Small intestine (tissue), 7 donors: ENCODE measurements at regions not wholly inside any gene's neighbourhood (a gene's known extent, or its start where the extent isn't known, plus 50 kb on each side); places are given as distances from the start of the nearest gene placed in this dataset.
"Not testable (repeated sequence)": the region's sequence is repeated elsewhere in the genome, so short reads cannot be mapped to it uniquely, and the experiment has no call there.

ENCODE experiments used
- DNase-seq, 2 donors: peaks; one replicate each; pipeline versions ENCODE4 v3.0.0 to v3.0.0-alpha.2; 2013
- FAIRE-seq: peaks from 2 replicates; lab custom pipeline; 2012; peaks lifted over from hg19 to GRCh38; lab: Jason Lieb, UNC
- H3K27ac ChIP-seq, 3 donors: one replicate each; pipeline ENCODE4 v1.5.1; 2013; ENCODE audit warnings: low read length in 2 of 3, mild to moderate bottlenecking in 2 of 3, control low read depth in 1 of 3, inconsistent platforms in 1 of 3, low read depth in 1 of 3, moderate library complexity in 1 of 3
- H3K27me3 ChIP-seq, 3 donors: one replicate each; pipeline ENCODE4 v1.6.1; 2013; ENCODE audit warnings: low read length in 3 of 3, inconsistent platforms in 1 of 3; ENCODE audit not compliant: control insufficient read depth in 3 of 3, insufficient read depth in 3 of 3
- H3K36me3 ChIP-seq, 3 donors: one replicate each; pipeline ENCODE4 v1.6.1; 2013; ENCODE audit warnings: low read length in 3 of 3, inconsistent platforms in 1 of 3, low read depth in 1 of 3, mild to moderate bottlenecking in 1 of 3, moderate library complexity in 1 of 3; ENCODE audit not compliant: control insufficient read depth in 3 of 3, insufficient read depth in 2 of 3
- H3K4me1 ChIP-seq, 3 donors: one replicate each; pipeline ENCODE4 v1.6.1; 2013; ENCODE audit warnings: low read length in 2 of 3, inconsistent platforms in 1 of 3, low read depth in 1 of 3, mild to moderate bottlenecking in 1 of 3, moderate library complexity in 1 of 3; ENCODE audit not compliant: control insufficient read depth in 3 of 3, insufficient read depth in 2 of 3
- H3K4me3 ChIP-seq, 3 donors: one replicate each; pipeline ENCODE4 v1.5.1; 2013; ENCODE audit warnings: low read length in 3 of 3, control low read depth in 1 of 3, inconsistent platforms in 1 of 3, low read depth in 1 of 3, mild to moderate bottlenecking in 1 of 3, moderate library complexity in 1 of 3
- H3K9me3 ChIP-seq, 2 donors: one replicate each; pipeline ENCODE4 v1.6.1; 2013; ENCODE audit warnings: low read depth in 1 of 2, low read length in 1 of 2; ENCODE audit not compliant: control insufficient read depth in 2 of 2, insufficient read depth in 1 of 2
- WGBS, 3 donors: extraction: QIAGEN DNeasy Blood & Tissue Kit; methylation state at CpG; one replicate each; pipeline ENCODE4 v1.1.7; 2013; 5-methylcytosine and 5-hydroxymethylcytosine counted together
- donor health status: healthy with polysubstance abuse.
- donor health status: control.
- donor health status: control.
- donor health status: Bipolar disorder and iron deficiency.
- donor health status: healthy.

DNA sequence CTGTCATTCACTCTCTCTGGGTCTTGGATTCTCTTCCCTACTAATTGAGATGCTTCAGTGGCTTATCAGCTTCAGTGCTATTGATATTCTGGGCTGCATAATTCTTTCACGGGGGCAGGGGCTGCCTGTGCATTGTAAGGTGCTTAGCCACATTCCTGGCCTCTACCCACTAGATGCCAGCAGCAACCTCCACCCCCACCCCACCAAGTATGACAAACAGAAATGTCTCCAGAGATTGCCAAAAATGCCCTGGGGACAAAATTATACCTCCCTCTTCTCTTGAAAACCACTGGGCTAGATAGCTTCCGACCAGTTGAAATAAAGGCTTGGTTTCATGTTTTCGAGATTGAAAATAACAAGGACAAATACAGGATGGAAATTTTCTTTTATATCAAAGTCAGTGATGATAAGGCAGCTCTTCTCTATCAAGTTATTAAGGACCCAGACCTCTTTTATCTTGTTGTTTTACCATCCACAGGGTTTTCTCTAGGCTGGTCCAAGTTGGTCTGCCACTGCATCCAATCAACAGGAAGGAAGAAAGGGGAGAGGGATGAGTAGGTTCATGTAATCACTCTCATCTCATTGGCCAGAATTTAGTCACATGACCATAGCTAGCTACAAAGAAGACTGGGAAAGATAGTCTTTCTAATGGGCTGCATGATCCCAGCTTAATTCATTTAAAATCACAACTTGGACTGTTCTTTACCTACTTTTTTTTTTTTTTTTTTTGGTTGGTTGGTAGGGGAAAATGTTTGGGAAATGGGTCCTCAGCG lies 92.1 kb upstream of the RANBP3L start:
- H3K4me3 ChIP-seq, result no peak overlapping the region
- no peaks in the 10 kb centered on the region for H3K36me3 ChIP-seq
- H3K27ac ChIP-seq, result no peak overlapping the region
- H3K9me3 ChIP-seq, result no peaks in the 10 kb centered on the region
- DNase-seq (no peak), FAIRE-seq (no peak)
- no peaks in the 10 kb centered on the region for H3K4me1 ChIP-seq
- WGBS, 3 donors, result 76 to 87% (median 76%) methylated on average over 4 of the region's 4 CpGs
- peaks cover 0 to 2% (median 0%) of the 10 kb centered on the region in 3 donors for H3K27me3 ChIP-seq

DNA sequence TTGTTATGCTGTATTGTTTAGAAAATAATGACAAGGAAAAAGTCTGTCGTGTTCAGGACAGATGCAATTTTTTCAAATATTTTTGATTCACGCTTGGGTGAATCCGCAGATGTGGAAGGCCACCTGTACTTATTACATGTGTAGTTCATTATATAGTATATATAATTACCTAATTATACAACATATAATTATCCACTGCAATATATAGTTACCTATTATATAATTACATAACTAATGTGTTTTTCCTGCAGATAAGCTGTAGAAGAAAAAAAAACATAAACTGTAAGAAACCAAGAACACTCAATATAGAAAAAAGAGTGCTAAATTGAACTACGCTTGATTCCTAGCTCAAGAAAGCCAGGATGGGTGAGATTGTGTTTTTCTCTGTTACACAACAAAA lies 93.6 kb upstream of the RANBP3L start:
- FAIRE-seq, result no peak
- no peaks in the 10 kb centered on the region for H3K27me3 ChIP-seq

GRCh38 chr5:36395947-36396346 lies 94.2 kb upstream of the RANBP3L start:
- H3K36me3 ChIP-seq, result not testable (repeated sequence)

More for the DNA sequence above, 93.6 kb upstream of the RANBP3L start:
- DNase-seq, result no peak
- no peak overlapping the region for H3K27ac ChIP-seq
- no peaks in the 10 kb centered on the region for H3K36me3 ChIP-seq
- no peaks in the 10 kb centered on the region for H3K9me3 ChIP-seq
- no peak overlapping the region for H3K4me3 ChIP-seq
- no peaks in the 10 kb centered on the region for H3K4me1 ChIP-seq
- WGBS, 3 donors, result 89 to 90% (median 90%) methylated on average over 4 of the region's 4 CpGs

GRCh38 chr5:36396640-36397039 lies 94.9 kb upstream of the RANBP3L start:
- Histone ChIP-seq H3K4me3 (no peak overlapping the region), H3K4me1 (no peaks in the 10 kb centered on the region), H3K9me3 (no peaks in the 10 kb centered on the region), H3K36me3 (no peaks in the 10 kb centered on the region), H3K27me3 (no peaks in the 10 kb centered on the region), H3K27ac (no peak overlapping the region)
- 23 to 41% (median 36%) methylated on average over 3 of the region's 3 CpGs for WGBS, 3 donors
- DNase-seq (no peak), FAIRE-seq (no peak)

More at GRCh38 chr5:36395947-36396346, 94.2 kb upstream of the RANBP3L start:
- not testable (repeated sequence) for FAIRE-seq, H3K9me3 ChIP-seq, H3K4me1 ChIP-seq, H3K27ac ChIP-seq, H3K27me3 ChIP-seq, H3K4me3 ChIP-seq, DNase-seq
- WGBS, 3 donors, result 71 to 77% (median 73%) methylated on average over 12 of the region's 12 CpGs

DNA sequence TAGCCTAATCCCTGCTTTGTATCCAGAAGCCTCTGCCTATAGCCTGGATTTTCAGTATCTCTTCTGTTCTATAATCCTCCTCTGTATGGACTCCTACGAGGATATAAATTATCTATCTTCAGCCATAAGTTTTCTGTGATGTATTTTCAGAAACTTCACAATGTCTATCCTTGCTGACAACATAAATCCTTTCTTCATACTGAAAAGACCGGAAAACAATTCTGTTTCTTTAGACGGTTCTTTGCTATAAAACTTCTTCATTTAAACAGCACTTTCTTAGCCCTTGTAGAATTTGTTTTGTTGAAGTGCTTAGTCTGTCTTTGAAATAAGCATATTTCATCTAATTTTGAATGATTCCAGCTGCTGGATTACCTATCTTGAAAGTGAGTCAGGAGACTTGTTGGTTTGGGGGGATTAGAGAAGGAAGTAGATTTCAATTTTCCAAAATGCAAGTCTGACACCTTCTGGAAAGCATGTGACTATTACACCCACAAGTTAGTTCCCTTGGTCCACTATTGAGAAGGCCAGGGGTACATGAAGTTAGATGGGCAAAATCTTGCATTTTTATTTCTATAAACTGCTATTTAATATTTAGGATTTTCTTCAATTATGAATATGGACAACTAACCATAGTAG lies 96.3 kb upstream of the RANBP3L start:
- H3K4me3 ChIP-seq, result no peak overlapping the region
- no peaks in the 10 kb centered on the region for H3K27me3 ChIP-seq
- H3K36me3 ChIP-seq, result no peaks in the 10 kb centered on the region
- DNase-seq (no peak), FAIRE-seq (no peak)
- H3K4me1 ChIP-seq, result no peaks in the 10 kb centered on the region
- WGBS, 3 donors, result 69 to 79% (median 75%) methylated on average over 3 of the region's 3 CpGs
- H3K9me3 ChIP-seq, result no peaks in the 10 kb centered on the region
- H3K27ac ChIP-seq, result no peak overlapping the region

GRCh38 chr5:36402512-36402906 lies 100.8 kb upstream of the RANBP3L start:
- Histone ChIP-seq H3K4me3 (no peak overlapping the region), H3K27me3 (no peaks in the 10 kb centered on the region), H3K9me3 (no peaks in the 10 kb centered on the region), H3K36me3 (no peaks in the 10 kb centered on the region), H3K4me1 (no peaks in the 10 kb centered on the region), H3K27ac (no peak overlapping the region)
- FAIRE-seq (no peak), DNase-seq (no peak)
- 79 to 82% (median 80%) methylated on average over 3 of the region's 3 CpGs for WGBS, 3 donors

GRCh38 chr5:36403632-36404311 lies 102.1 kb upstream of the RANBP3L start:
- DNase-seq (no peak), FAIRE-seq (no peak)
- Histone ChIP-seq H3K27me3 (no peaks in the 10 kb centered on the region), H3K27ac (no peak overlapping the region), H3K9me3 (peaks cover 0 to 3% of the 10 kb centered on the region in 2 donors), H3K36me3 (no peaks in the 10 kb centered on the region), H3K4me1 (no peaks in the 10 kb centered on the region), H3K4me3 (no peak overlapping the region)
- 74 to 91% (median 83%) methylated on average over 5 of the region's 5 CpGs for WGBS, 3 donors

DNA sequence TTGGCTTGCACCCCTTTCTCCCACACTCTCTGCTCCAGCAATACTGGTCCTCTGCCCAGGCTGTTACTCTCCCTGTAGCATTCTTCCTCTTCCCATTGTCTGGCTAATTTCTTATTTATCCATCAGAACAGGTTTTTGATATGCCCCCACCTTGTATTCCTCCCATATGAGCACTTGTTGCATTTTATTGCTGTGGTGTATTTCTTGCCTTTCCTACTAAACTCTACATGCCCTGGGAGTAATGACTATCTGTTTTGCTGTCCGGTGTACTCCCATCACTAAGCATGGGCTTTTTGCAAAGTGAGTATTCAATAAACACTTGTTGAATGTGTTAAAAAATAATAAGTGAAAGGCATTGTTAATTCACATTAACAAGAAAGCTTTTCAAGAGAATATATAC lies 104.3 kb upstream of the RANBP3L start:
- Histone ChIP-seq H3K36me3 (no peaks in the 10 kb centered on the region), H3K27me3 (no peaks in the 10 kb centered on the region), H3K27ac (no peak overlapping the region), H3K4me1 (no peaks in the 10 kb centered on the region), H3K4me3 (no peak overlapping the region), H3K9me3 (peaks cover 0 to 3% of the 10 kb centered on the region in 2 donors)
- DNase-seq (no peak), FAIRE-seq (no peak)
- WGBS, 3 donors, result 87 to 95% (median 90%) methylated on average over 1 of the region's 1 CpG
